Calu3 (cell line): ENCODE measurements at regions not wholly inside any gene's neighbourhood (a gene's known extent, or its start where the extent isn't known, plus 50 kb on each side); places are given as distances from the start of the nearest gene placed in this dataset.

ENCODE experiments used
- BruUV-seq: library from RNA; stranded (reverse); fragments of 400-500 nt; replicated peaks from 2 replicates; lab custom pipeline; 2021; lab: Mats Ljungman, UMichigan
- CTCF ChIA-PET: fragments of 300-600 bp; sonication (Branson Sonifier 250); formaldehyde crosslinking; loops from one replicate; lab custom pipeline; 2022; ENCODE audit warnings: antibody characterized with exemption; lab: Charles Lee
- DNase-seq: peaks from one replicate; pipeline ENCODE4 v3.0.0; 2022
- H3K27ac Mint-ChIP-seq: one replicate; pipeline ENCODE4 v1.8.0; 2022; ENCODE audit warnings: mixed read lengths; ENCODE audit not compliant: unreplicated experiment
- H3K27me3 Mint-ChIP-seq: one replicate; pipeline ENCODE4 v1.8.0; 2022; ENCODE audit warnings: mixed read lengths; ENCODE audit not compliant: unreplicated experiment
- H3K36me3 Mint-ChIP-seq: one replicate; pipeline ENCODE4 v1.8.0; 2022; ENCODE audit warnings: mild to moderate bottlenecking, moderate library complexity, mixed read lengths; ENCODE audit not compliant: insufficient read depth, unreplicated experiment
- H3K4me1 Mint-ChIP-seq: one replicate; pipeline ENCODE4 v1.8.0; 2022; ENCODE audit warnings: mild to moderate bottlenecking, low read depth, mixed read lengths; ENCODE audit not compliant: unreplicated experiment
- H3K4me3 Mint-ChIP-seq: one replicate; pipeline ENCODE4 v1.8.0; 2022; ENCODE audit warnings: mild to moderate bottlenecking, low read depth, moderate library complexity, mixed read lengths; ENCODE audit not compliant: unreplicated experiment
- H3K9me3 Mint-ChIP-seq: one replicate; pipeline ENCODE4 v1.8.0; 2022; ENCODE audit warnings: low read depth, mixed read lengths; ENCODE audit not compliant: unreplicated experiment
- CTCF ChIP-seq: fragments of 200-600 bp; IDR thresholded peaks from one replicate; pipeline ENCODE4 v1.8.0; 2022; ENCODE audit warnings: antibody characterized with exemption; ENCODE audit not compliant: unreplicated experiment
- intact Hi-C: fragments of 100-400 bp; cut with micrococcal nuclease; formaldehyde crosslinking; loops from one replicate; pipeline ENCODE4 v1.10.0; 2022; ENCODE audit not compliant: unreplicated experiment

DNA sequence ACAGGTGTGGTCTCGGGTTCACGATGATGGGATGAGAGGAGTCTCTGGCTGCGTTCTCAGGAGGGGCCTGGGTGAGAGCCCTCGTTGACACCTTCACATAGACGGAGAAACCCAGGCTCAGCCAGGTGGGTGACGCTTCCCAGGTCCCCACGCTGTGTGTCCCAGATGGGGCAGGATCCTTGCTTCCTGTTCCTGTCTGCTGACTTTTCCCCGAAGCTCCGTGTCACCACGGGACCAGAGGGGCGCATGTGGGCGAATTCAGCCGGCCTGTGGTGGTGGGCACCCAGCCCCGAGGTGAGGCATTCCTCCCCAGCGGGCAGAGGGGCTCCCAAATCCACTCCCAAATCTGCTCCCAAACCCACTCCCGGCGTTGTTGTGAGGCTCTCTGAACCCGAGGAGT lies 732.8 kb downstream of the BRD1 start:
- no peak overlapping the region for H3K4me3 Mint-ChIP-seq
- BruUV-seq = no TSS peak
- H3K36me3 Mint-ChIP-seq = peaks cover 11% of the 10 kb centered on the region
- DNase-seq = no peak
- no peaks in the 10 kb centered on the region for H3K27me3 Mint-ChIP-seq
- H3K27ac Mint-ChIP-seq = no peak overlapping the region
- intact Hi-C loops = no loop called here
- no peak for TF ChIP-seq CTCF
- CTCF ChIA-PET = no interaction called here
- no peaks in the 10 kb centered on the region for H3K4me1 Mint-ChIP-seq
- H3K9me3 Mint-ChIP-seq = peaks cover 15% of the 10 kb centered on the region

DNA sequence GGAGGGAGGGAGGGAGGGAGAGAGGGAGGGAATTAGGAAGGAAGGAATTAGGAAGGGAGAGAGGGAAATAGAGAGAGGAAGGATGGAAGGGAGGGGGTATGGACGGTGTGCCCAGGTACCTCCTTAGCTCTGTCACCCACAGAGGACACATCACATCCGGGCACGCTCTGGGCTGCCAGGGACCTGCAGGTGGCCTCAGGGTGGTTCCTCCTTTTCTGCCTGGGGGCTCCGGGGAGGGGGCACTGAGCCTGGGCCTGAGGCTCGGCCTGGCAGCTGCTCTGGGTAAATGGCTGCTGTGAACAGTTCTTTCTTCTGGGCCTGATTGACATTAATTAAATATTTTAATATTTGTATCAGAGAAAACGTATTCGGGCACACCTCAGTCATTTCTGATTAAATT lies 733.5 kb downstream of the BRD1 start:
- Mint-ChIP-seq H3K4me3 (no peak overlapping the region), H3K27me3 (no peaks in the 10 kb centered on the region), H3K36me3 (peaks cover 11% of the 10 kb centered on the region), H3K27ac (no peak overlapping the region), H3K9me3 (peaks cover 15% of the 10 kb centered on the region), H3K4me1 (no peaks in the 10 kb centered on the region)
- intact Hi-C loops = no loop called here
- no peak for DNase-seq
- no TSS peak for BruUV-seq
- CTCF ChIA-PET = interaction anchor here (0.7 kb wide), 1 partner anchor 1020 kb away, joined by 3 read pairs; no protein-coding TSS in a partner anchor
- no peak for TF ChIP-seq CTCF

GRCh38 chr22:49093192-49093880 lies 734.3 kb downstream of the BRD1 start:
- intact Hi-C loops = no loop called here
- Mint-ChIP-seq H3K27me3 (no peaks in the 10 kb centered on the region), H3K4me3 (no peak overlapping the region), H3K9me3 (peaks cover 18% of the 10 kb centered on the region), H3K27ac (no peak overlapping the region), H3K36me3 (peaks cover 11% of the 10 kb centered on the region), H3K4me1 (no peaks in the 10 kb centered on the region)
- CTCF ChIA-PET = interaction anchor here (0.7 kb wide), 1 partner anchor 1019 kb away, joined by 3 read pairs; no protein-coding TSS in a partner anchor
- no TSS peak for BruUV-seq
- no peak for DNase-seq
- TF ChIP-seq CTCF = no peak

DNA sequence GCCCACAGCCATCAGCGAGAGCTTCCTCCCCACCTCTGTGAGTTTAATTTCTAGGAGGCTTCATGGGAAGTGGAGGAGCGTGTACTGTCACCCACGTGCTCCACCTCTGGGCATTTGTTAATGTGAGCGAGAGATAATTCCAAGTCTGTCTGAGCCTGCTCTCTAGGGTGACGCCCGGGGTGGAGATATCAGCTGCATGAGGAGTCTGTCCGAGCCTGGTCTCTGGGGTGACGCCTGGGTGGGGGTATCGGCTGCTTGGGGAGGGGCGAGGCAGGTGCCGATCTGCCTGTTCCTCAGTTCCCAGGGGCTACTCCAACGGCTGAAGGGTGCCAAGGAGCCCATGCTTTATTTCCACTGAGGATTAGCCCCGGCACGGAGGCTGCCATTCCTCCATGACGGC lies 735.0 kb downstream of the BRD1 start:
- peaks cover 15% of the 10 kb centered on the region for H3K9me3 Mint-ChIP-seq
- H3K4me1 Mint-ChIP-seq = no peaks in the 10 kb centered on the region
- BruUV-seq = no TSS peak
- no peaks in the 10 kb centered on the region for H3K27me3 Mint-ChIP-seq
- no peak overlapping the region for H3K27ac Mint-ChIP-seq
- intact Hi-C loops = no loop called here
- no peak for DNase-seq
- H3K36me3 Mint-ChIP-seq = peaks cover 11% of the 10 kb centered on the region
- H3K4me3 Mint-ChIP-seq = no peak overlapping the region
- CTCF ChIA-PET = no interaction called here
- no peak for TF ChIP-seq CTCF
